ENCODE measurements at regions not wholly inside any gene's neighbourhood (a gene's known extent, or its start where the extent isn't known, plus 50 kb on each side); places are given as distances from the start of the nearest gene placed in this dataset.

GRCh38 chr6:2583459-2583858, 167.3 kb downstream of the MYLK4 start:
- Mint-ChIP-seq H3K27ac (no peak overlapping the region), H3K4me1 (ENCODE audit: low read depth) (no peaks in the 10 kb centered on the region), H3K36me3 (ENCODE audit: low read depth) (no peaks in the 10 kb centered on the region), H3K27me3 (peaks cover 29% of the 10 kb centered on the region), H3K4me3 (no peak overlapping the region), H3K9me3 (no peaks in the 10 kb centered on the region)
- TF ChIP-seq CTCF (IDR thresholded peaks at IDR 0.05): no peak
- no peak for ATAC-seq
- CTCF ChIA-PET: no interaction called here
- DNase-seq: no peak
- intact Hi-C loops (cut with micrococcal nuclease): no loop called here
- POLR2A ChIA-PET: no interaction called here

DNA sequence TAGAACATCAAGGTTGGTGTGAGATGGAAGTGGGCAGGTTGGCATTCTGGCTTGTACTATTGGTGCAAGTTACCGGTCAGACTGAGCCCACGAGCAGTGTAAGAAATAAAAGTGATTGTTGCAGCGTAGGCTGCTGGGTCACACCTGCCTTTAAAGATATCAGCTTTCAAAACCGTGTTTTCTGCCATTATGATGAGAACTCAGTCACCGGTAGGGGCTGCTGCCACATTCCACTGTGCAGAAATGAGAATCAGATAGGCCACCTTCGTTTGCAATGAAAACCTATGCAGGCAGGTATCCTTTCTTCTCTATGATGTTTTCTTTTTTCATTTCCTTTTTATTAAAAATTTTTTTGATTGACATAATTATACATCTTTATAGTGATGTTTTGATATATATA, 168.5 kb downstream of the MYLK4 start:
- Mint-ChIP-seq H3K27ac (no peak overlapping the region), H3K4me1 (ENCODE audit: low read depth) (no peaks in the 10 kb centered on the region), H3K4me3 (no peak overlapping the region), H3K9me3 (no peaks in the 10 kb centered on the region), H3K36me3 (ENCODE audit: low read depth) (no peaks in the 10 kb centered on the region), H3K27me3 (peaks cover 23% of the 10 kb centered on the region)
- no peak for TF ChIP-seq CTCF (IDR thresholded peaks at IDR 0.05)
- no peak for DNase-seq
- ChIA-PET POLR2A (interaction anchor here (0.6 kb wide), 1 partner anchor 9 kb away, joined by 3 read pairs; no protein-coding TSS in a partner anchor), CTCF (no interaction called here)
- no peak for ATAC-seq
- intact Hi-C loops (cut with micrococcal nuclease): no loop called here

- no peak overlapping the region for H3K4me3 Mint-ChIP-seq
- CTCF ChIA-PET: interaction anchor here (1.2 kb wide), 1 partner anchor 53 kb away, joined by 4 read pairs; no protein-coding TSS in a partner anchor
- ATAC-seq: no peak
- no peaks in the 10 kb centered on the region for H3K4me1 Mint-ChIP-seq (ENCODE audit: low read depth)
- H3K27ac Mint-ChIP-seq: no peak overlapping the region
- H3K9me3 Mint-ChIP-seq: no peaks in the 10 kb centered on the region
- intact Hi-C loops (cut with micrococcal nuclease): no loop called here
- H3K36me3 Mint-ChIP-seq (ENCODE audit: low read depth): no peaks in the 10 kb centered on the region
- peaks cover 22% of the 10 kb centered on the region for H3K27me3 Mint-ChIP-seq
- no peak for TF ChIP-seq CTCF (IDR thresholded peaks at IDR 0.05)
- DNase-seq: no peak
- POLR2A ChIA-PET: no interaction called here
Observed at GRCh38 chr6:2581611-2582010, 169.1 kb downstream of the MYLK4 start.

GRCh38 chr6:2581011-2581410, 169.7 kb downstream of the MYLK4 start:
- ChIA-PET POLR2A (interaction anchor here (0.5 kb wide), 1 partner anchor 27 kb away, joined by 3 read pairs; no protein-coding TSS in a partner anchor), CTCF (interaction anchor here (1.2 kb wide), 1 partner anchor 54 kb away, joined by 4 read pairs; no protein-coding TSS in a partner anchor)
- no peaks in the 10 kb centered on the region for H3K4me1 Mint-ChIP-seq (ENCODE audit: low read depth)
- H3K9me3 Mint-ChIP-seq: no peaks in the 10 kb centered on the region
- ATAC-seq (no peak), DNase-seq (no peak)
- no peak overlapping the region for H3K4me3 Mint-ChIP-seq
- no peaks in the 10 kb centered on the region for H3K36me3 Mint-ChIP-seq (ENCODE audit: low read depth)
- peaks cover 18% of the 10 kb centered on the region for H3K27me3 Mint-ChIP-seq
- intact Hi-C loops (cut with micrococcal nuclease): no loop called here
- no peak overlapping the region for H3K27ac Mint-ChIP-seq
- TF ChIP-seq CTCF (IDR thresholded peaks at IDR 0.05): no peak

GRCh38 chr6:2579804-2580570, 170.7 kb downstream of the MYLK4 start:
- H3K9me3 Mint-ChIP-seq: no peaks in the 10 kb centered on the region
- CTCF ChIA-PET: interaction anchor here (1.4 kb wide), 1 partner anchor 55 kb away, joined by 3 read pairs; no protein-coding TSS in a partner anchor

More at GRCh38 chr6:2579804-2580570, 170.7 kb downstream of the MYLK4 start:
- no peaks in the 10 kb centered on the region for H3K4me1 Mint-ChIP-seq (ENCODE audit: low read depth)
- H3K27me3 Mint-ChIP-seq: peaks cover 16% of the 10 kb centered on the region
- ATAC-seq: no peak
- no peak overlapping the region for H3K27ac Mint-ChIP-seq
- H3K4me3 Mint-ChIP-seq: no peak overlapping the region
- intact Hi-C loops (cut with micrococcal nuclease): no loop called here
- POLR2A ChIA-PET: interaction anchor here (0.5 kb wide), 1 partner anchor 26 kb away, joined by 3 read pairs; no protein-coding TSS in a partner anchor
- no peaks in the 10 kb centered on the region for H3K36me3 Mint-ChIP-seq (ENCODE audit: low read depth)
- TF ChIP-seq CTCF (IDR thresholded peaks at IDR 0.05): no peak
- DNase-seq: no peak

Data from activated CD8-positive, alpha-beta T cell treated with anti-CD3 and anti-CD28 coated beads for 36 hours (primary cell).